Skeletal muscle cell (primary cell): ENCODE measurements at regions not wholly inside any gene's neighbourhood (a gene's known extent, or its start where the extent isn't known, plus 50 kb on each side); places are given as distances from the start of the nearest gene placed in this dataset.
"Not testable (repeated sequence)": the region's sequence is repeated elsewhere in the genome, so short reads cannot be mapped to it uniquely, and the experiment has no call there.

Experiments
- DNase-seq: peaks from one replicate; pipeline ENCODE4 v3.0.0-alpha.2; 2010; ENCODE audit warnings: low read depth
- H3K4me3 ChIP-seq: 2 replicates; pipeline ENCODE4 v1.5.1; 2011; ENCODE audit warnings: low read depth, mild to moderate bottlenecking, control low read depth, low read length, moderate library complexity

DNA sequence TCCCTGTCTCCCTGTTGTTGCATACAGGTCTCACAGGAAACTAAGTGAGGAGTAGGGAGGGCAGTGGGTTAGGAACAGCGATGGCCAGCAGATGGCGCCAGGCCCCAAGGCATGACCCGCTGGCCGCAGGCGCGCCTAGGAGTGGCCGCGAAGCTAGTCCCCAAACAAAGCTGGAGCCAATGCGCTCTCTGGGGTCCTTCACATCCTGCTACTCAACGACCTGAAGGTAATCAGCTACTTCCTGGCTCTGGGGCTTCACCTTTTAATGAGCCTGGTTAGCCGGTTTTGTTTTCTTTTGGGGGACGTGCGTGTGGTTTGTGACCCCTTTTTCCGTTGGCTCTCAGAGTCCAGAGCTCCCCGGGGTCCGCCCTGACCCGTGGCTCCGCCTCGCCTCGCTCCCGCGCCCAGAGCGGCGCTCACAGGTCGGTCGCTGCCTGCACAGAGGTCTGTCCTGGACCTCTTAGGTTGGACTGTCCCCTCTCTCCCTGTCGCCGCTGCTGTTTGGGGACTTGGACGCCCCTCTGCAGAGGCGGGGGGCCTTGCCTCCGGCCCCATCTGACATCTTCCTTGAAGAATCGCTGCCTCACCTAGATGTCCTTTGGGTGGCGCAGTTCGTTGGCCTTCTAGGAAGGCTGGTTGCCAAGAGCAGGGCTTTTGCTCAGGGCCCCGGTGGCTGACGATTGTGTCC lies 62.2 kb upstream of the GTF3A start:
- H3K4me3 ChIP-seq, result peak overlapping the region; percentile 38
- peak; percentile 23 for DNase-seq

DNA sequence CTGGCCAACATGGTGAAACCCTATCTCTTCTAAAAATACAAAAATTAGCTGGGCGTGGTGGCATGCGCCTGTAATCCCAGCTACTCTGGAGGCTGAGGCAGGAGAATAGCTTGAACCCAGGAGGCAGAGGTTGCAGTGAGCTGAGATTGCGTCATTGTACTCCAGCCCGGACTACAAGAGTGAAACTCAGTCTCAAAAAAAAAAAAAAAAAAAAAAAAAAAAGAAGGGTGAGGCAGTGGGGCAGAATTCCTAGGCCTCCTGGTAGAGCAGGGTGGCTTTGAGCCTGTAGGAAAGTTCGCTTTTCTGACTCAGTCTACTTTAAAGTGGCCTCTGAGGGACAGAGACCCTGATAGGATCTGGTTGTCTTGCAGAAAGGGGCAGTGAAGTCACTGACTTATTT lies 60.8 kb upstream of the GTF3A start:
- not testable (repeated sequence) for DNase-seq, H3K4me3 ChIP-seq

DNA sequence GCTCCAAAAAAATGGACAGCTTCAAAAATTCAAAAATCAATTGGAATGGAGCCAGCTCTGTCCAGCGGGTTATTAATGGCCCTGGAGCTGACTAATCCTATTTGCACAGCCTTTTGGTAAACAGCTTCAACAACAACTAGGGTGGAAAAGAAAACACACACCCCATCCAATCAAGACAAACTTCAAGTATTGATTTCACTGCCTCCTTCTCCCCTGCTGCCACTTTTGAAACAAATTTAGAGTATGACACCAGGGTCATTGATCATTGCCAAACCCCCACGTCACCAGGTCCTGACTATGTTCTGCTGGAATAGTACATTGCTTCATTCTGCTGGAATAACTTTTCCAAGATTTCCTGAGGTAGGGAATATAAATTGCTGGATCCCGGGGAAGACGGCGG lies 56.8 kb upstream of the GTF3A start:
- H3K4me3 ChIP-seq, result no peak overlapping the region
- no peak for DNase-seq

DNA sequence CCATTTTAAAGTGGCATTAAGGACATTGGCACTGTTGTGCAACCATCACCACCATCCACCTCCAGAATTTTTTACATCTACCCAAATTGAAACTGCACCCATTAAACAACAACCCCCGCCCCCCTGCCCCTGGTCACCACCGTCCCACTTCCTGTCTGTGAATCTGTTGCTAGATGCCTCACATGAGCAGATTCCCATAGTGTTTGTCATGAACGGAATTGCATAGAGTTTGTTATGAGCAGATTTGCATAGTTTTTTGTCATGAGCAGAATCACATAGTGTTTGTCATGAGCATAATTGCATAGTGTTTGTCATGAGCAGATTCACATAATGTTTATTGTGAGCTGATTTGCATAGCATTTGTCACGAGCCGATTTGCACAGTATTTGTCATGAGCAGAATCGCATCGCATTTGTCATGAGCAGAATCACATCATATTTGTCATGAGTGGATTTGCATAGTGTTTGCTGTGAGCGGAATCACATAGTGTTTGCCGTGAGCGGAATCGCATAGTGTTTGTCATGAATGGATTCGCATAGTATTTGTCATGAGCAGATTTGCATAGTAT lies 54.0 kb upstream of the GTF3A start:
- H3K4me3 ChIP-seq, result no peak overlapping the region
- no peak for DNase-seq

DNA sequence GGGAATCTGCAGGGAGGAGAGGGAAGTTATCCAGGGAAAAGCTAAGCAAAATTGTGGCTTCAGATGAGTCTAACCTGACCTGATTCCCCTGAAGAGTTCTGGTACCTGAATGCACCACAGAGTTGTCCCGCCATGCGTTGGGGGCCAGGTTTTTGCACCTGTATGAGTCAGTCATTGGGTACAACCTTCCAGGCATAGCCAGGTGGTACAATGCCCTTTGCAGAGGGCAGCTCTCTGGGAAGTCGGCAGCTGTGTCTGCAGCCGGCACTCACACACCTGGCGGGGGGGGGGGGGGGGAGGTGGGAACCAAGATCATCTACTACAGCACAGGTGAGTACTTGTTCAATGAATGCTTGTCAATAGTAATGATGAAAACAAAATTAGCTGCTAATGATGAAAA lies 52.5 kb upstream of the GTF3A start:
- no peak overlapping the region for H3K4me3 ChIP-seq
- no peak for DNase-seq

DNA sequence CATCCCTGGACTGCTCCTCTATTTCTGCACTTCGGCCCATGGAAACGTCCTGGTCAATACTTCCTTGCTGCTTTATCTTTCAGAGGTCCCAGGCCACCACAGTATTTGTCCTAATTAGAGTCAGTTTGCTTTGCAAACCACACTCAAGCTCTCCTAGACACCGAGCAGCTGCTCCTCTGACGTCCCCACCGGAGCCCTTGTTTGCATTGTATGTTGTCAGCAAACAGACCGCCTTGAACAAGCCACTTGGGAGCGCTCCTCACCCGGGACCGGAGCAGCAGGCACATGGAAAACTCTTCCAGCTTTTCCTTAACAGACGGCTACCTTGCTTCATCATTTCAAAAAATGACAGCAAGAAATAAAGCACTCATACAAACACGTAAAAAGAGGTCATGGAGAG lies 51.5 kb upstream of the GTF3A start:
- no peak overlapping the region for H3K4me3 ChIP-seq

DNA sequence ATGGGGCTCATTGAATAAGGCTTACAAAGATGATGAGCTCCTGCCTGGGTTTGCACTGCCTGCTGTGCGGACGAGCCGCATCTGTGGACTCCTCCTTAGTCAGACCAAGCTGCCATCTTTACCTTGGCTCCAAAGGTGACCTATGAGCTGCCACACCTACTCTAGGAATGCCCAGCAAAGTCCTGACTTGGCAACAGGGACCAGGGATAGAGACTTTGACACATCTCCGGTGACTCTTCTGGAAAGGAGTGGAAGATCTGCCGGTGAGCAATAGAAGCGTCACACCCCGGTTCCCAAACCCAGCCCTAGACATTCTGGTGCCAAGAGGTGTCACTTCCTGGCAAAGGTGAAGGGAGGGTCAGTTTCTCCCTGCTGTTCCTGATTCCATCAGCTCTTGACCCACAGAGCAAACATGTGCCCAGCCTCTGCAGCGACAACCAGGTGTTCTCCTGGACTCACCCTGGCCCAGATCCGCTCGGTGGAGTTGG lies 50.2 kb upstream of the GTF3A start:
- DNase-seq, result no peak
- H3K4me3 ChIP-seq, result no peak overlapping the region

More for the DNA sequence above, 51.5 kb upstream of the GTF3A start:
- no peak for DNase-seq
